Ectodermal cell (in vitro differentiated cells): ENCODE measurements at regions not wholly inside any gene's neighbourhood (a gene's known extent, or its start where the extent isn't known, plus 50 kb on each side); places are given as distances from the start of the nearest gene placed in this dataset.
"Not testable (repeated sequence)": the region's sequence is repeated elsewhere in the genome, so short reads cannot be mapped to it uniquely, and the experiment has no call there.

Experiments used
- H3K27ac ChIP-seq: 2 replicates; pipeline ENCODE4 v1.7.0; 2013; ENCODE audit warnings: mild to moderate bottlenecking, low read depth, low read length; ENCODE audit not compliant: insufficient read depth, poor library complexity, severe bottlenecking
- H3K27me3 ChIP-seq: 2 replicates; pipeline ENCODE4 v1.7.0; 2013; ENCODE audit warnings: mild to moderate bottlenecking, low read length; ENCODE audit not compliant: insufficient read depth, control insufficient read depth, poor library complexity, severe bottlenecking
- H3K36me3 ChIP-seq: one replicate; pipeline ENCODE4 v1.7.0; 2013; ENCODE audit warnings: low read length; ENCODE audit not compliant: control insufficient read depth, insufficient read depth
- H3K4me1 ChIP-seq: one replicate; pipeline ENCODE4 v1.7.0; 2013; ENCODE audit warnings: low read length; ENCODE audit not compliant: control insufficient read depth, insufficient read depth
- H3K4me3 ChIP-seq: 2 replicates; pipeline ENCODE4 v1.7.0; 2013; ENCODE audit warnings: low read depth, low read length, control low read depth; ENCODE audit not compliant: insufficient read depth
- H3K9me3 ChIP-seq: 2 replicates; pipeline ENCODE4 v1.7.0; 2013; ENCODE audit warnings: mild to moderate bottlenecking, low read length, moderate library complexity; ENCODE audit not compliant: control insufficient read depth
- WGBS, 2 experiments: methylation state at CpG; one replicate each; pipeline ENCODE4 v1.1.7; 2013; ENCODE audit warnings: missing lambda C conversion rate in 2 of 2; 5-methylcytosine and 5-hydroxymethylcytosine counted together

DNA sequence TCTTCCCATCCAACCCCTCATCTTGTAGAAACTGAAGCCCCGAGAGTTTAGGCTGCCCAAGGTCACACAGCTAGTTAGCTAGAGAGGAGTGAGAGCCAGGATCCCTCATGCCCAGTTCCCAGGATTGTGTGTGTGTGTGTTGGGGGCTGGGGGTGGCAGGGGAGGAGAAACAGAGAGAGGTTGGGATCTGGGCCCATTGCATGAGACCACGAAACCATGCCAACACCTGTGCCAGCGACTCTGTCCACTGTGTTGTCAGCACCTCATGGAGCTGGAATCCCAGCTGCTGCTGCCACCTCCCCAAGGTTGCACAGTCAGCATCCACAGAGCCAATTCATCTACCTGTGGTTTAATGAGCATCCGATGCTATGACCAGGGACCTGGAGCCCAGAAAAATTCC is 115.4 kb upstream of the ZC3H12A start:
- no peak overlapping the region for H3K27ac ChIP-seq
- WGBS, 2 experiments = 89 to 94% methylated on average over 4 of the region's 4 CpGs

DNA sequence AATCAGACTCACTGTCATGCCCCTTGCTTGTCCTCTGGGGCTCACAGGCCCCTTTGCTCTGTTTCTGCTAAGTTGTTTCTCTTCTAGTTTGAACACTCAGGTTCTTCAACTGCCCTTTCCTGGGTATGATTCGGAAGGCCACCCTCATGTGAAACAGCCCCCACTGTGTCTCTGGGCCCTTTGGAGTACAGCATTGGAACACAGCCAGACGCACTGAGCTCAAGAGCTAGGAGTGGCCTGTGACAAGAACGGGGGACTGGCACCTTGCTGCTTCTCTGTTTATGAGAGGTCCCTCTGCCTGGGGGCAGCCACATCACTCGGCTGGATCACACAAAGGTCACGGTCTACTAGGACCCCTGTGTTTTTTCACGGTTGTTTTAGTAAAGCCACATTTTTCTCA is 114.4 kb upstream of the ZC3H12A start:
- WGBS, 2 experiments = 80 to 84% methylated on average over 6 of the region's 6 CpGs
- H3K9me3 ChIP-seq = no peaks in the 10 kb centered on the region
- no peak overlapping the region for H3K27ac ChIP-seq
- H3K4me1 ChIP-seq = peaks cover 5% of the 10 kb centered on the region
- H3K36me3 ChIP-seq = no peaks in the 10 kb centered on the region
- H3K4me3 ChIP-seq = no peak overlapping the region
- H3K27me3 ChIP-seq = no peaks in the 10 kb centered on the region

More for the DNA sequence above, 115.4 kb upstream of the ZC3H12A start:
- Histone ChIP-seq H3K4me1 (peaks cover 5% of the 10 kb centered on the region), H3K36me3 (no peaks in the 10 kb centered on the region), H3K9me3 (no peaks in the 10 kb centered on the region), H3K27me3 (no peaks in the 10 kb centered on the region), H3K4me3 (no peak overlapping the region)

DNA sequence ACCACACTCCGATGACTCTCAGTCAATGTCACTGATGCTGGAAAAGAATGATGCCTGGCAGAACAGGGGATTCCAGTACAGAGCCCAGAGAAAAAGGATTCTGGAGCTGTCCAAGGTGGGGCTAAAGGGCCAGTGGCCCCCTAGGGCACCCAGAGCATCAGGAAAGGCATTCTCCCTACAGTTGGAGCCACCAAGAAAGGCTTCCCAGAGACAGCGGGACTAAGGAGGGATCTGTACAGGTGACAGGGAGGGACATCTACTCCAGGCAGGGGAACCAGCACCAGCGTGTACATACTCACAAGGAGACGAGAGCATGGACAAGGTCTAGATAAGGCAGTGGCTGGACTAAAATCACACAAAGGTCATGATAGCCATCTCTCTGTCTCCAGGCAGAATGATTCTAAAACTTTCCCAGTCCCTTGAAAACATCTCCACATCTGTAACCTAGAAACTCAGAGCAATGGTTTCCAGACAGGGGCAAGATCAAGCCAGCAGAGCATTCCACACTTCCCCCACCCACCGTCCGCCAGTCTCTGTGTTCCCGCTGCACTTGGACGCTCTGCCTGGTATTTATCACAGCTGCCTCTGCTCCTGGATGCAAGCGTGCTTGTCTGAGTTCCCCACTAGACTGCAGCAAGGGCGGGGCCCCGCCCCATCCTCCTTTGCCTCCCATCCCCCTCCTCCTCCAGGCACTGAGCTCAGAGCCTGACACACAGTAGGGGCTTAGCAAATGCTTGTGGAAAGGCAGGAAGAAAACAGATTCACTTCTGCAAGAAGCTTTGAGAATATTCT is 111.6 kb upstream of the ZC3H12A start:
- Histone ChIP-seq H3K4me3 (no peak overlapping the region), H3K36me3 (no peaks in the 10 kb centered on the region), H3K9me3 (no peaks in the 10 kb centered on the region), H3K27ac (no peak overlapping the region), H3K4me1 (peaks cover 5% of the 10 kb centered on the region), H3K27me3 (no peaks in the 10 kb centered on the region)
- 39 to 40% methylated on average over 11 of the region's 11 CpGs for WGBS, 2 experiments

DNA sequence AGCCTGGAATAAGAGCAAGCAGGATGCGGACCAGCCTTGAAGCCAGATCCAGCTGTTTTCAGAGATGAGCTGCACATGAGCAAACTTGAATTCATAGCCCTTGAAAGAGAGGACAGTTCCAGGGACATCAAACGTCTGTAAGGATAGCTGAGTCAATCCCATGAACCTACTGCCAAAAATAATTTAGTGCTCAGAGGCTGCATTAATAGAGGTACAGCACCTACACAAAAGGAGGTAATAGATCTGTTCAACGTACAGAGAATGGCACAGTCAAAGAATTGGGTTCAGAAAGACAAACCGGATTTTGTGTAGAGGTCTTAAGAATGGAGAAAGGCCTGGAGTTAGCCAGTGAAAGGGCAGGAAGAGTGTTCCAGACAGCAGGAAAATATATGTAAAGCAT is 110.8 kb upstream of the ZC3H12A start:
- Histone ChIP-seq H3K9me3 (no peaks in the 10 kb centered on the region), H3K4me1 (peaks cover 5% of the 10 kb centered on the region), H3K27me3 (no peaks in the 10 kb centered on the region), H3K27ac (no peak overlapping the region), H3K4me3 (no peak overlapping the region), H3K36me3 (no peaks in the 10 kb centered on the region)
- 79 to 81% methylated on average over 4 of the region's 4 CpGs for WGBS, 2 experiments

DNA sequence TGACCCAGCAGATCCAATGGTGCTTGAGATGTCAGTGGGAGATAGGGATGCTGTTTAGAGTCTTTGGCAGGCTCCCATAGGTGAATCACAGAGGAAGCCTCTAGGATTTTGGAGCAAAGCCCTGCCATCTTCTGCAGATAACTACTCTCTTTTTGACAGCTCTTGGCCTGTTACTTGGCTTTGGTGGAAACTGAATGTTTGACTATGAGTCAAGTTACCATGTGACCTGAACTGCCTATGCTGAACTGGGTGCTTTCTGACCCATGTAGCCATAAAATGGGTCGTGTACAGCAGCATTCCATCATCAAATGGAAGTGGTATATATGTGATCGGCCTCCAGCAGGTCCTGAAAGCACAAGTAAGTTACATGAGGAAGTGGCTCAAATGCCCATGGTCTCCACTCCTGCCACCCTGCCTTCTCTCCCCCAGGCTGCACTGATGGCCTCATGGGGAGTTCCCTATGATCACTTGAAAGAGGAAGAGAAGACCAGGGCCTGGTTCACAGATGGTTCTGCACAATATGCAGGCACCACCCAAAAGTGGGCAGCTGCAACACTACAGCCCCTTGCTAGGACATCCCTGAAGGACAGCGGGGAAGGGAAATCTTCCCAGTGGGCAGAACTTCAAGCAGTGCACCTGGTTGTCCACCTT is 105.6 kb upstream of the ZC3H12A start:
- not testable (repeated sequence) for H3K4me3 ChIP-seq, H3K9me3 ChIP-seq, H3K27me3 ChIP-seq, H3K36me3 ChIP-seq, H3K27ac ChIP-seq, H3K4me1 ChIP-seq
- WGBS, 2 experiments = 73 to 75% methylated on average over 3 of the region's 3 CpGs

DNA sequence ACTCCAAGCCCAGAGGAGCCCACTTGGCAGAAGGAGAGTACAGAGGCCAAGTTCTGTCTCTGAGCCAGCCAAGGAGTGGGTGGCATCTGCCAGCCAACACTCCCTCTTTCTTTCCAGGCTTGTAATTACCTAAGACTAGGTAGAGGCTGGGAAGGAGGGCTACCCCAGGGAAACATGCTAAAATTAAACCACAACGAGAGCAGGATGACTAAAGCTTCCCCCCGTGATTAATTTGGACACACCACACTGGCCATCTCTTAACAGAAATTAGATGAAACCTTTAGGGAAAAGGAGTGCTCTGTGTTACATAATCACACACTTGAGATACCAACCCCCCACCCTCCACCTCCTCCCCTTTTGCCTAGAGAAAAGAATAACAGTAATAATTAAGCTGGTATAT is 102.1 kb upstream of the ZC3H12A start:
- WGBS, 2 experiments = 89 to 100% methylated on average over 2 of the region's 2 CpGs
- H3K36me3 ChIP-seq = no peaks in the 10 kb centered on the region

DNA sequence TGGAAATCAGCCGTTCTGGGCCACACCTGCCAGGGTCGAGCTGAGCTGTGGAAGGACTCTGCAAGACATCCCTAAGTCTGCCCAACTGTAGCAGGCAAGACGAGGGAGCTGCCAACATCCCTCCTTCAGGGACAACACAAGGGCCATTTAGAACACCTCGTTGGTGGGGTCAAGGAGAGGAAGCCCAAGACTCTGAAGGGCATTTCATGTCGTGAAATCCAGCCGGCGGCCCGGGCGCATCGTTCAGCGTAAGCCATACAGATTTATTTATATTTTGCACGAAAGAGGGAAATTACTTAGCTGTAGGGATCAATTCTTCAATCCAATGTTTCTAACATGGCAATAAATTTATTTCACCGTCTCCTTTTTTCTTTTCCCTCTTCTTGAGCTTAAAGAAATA is 101.7 kb upstream of the ZC3H12A start:
- H3K36me3 ChIP-seq = no peaks in the 10 kb centered on the region
- no peaks in the 10 kb centered on the region for H3K4me1 ChIP-seq
- WGBS, 2 experiments = 90 to 92% methylated on average over 13 of the region's 13 CpGs
- no peak overlapping the region for H3K4me3 ChIP-seq
- H3K9me3 ChIP-seq = no peaks in the 10 kb centered on the region
- no peaks in the 10 kb centered on the region for H3K27me3 ChIP-seq
- H3K27ac ChIP-seq = no peak overlapping the region

More for the DNA sequence above, 102.1 kb upstream of the ZC3H12A start:
- Histone ChIP-seq H3K9me3 (no peaks in the 10 kb centered on the region), H3K4me1 (no peaks in the 10 kb centered on the region), H3K4me3 (no peak overlapping the region), H3K27ac (no peak overlapping the region), H3K27me3 (no peaks in the 10 kb centered on the region)

DNA sequence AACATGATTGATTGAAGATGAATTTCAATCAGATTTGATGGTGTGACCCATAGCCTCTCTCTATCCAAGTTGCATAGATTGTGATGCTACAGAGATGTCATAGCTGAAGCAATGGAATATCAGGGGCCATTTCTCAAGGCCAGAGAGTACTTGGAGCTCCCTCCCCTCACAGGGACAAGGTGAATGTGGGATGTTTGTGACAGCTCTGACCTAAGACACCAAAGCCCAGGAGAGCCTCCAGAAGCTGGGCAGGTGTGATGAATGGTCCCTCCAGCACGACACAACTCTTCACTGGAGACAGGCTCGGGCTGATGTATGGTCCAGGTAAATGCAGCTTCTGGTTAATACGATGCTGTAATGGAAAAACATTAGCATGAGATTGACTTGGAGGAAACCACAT is 101.0 kb upstream of the ZC3H12A start:
- WGBS, 2 experiments = 82 to 85% methylated on average over 3 of the region's 3 CpGs
- Histone ChIP-seq H3K36me3 (no peaks in the 10 kb centered on the region), H3K4me3 (no peak overlapping the region), H3K27me3 (no peaks in the 10 kb centered on the region), H3K27ac (no peak overlapping the region), H3K9me3 (no peaks in the 10 kb centered on the region), H3K4me1 (no peaks in the 10 kb centered on the region)

DNA sequence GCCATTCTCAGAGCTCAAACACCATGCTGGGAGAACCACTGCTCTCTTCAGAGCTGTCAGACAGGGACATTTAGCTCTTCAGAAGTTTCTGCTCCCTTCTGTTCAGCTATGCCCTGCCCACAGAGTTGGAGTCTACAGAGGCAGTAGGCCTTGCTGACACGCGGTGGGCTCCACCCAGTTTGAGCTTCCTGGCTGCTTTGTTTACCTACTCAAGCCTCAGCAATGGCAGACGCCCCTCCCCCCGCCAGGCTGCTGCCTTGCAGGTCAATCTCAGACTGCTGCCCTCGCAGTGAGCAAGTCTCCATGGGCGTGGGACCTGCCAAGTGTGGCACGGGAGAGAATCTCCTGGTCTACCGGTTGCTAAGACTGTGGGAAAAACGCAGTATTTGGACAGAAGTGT is 93.8 kb upstream of the ZC3H12A start:
- not testable (repeated sequence) for H3K9me3 ChIP-seq, H3K27ac ChIP-seq, H3K27me3 ChIP-seq, H3K4me3 ChIP-seq, H3K4me1 ChIP-seq, H3K36me3 ChIP-seq
- 69% methylated on average over 9 of the region's 9 CpGs for WGBS, 2 experiments

DNA sequence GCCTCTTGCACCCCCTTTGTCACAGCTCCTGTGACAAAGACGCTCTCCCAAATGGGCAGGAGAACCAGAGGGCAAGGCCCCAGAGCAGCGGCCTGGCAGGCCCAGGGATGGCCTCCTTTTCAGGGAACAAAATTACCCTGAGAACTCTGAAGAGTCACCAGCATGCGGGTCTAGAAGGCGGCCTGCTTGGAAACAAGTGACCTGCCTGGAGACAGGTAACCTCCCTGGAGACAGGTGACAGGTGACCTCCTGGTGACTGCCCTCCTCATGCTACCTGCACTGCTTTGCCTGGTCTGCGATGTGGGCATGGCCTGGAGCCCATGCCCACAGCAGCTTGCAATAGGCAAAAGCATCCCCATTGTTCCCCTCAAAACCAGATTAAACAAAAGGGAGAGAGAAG is 86.5 kb upstream of the ZC3H12A start:
- 93% methylated on average over 5 of the region's 5 CpGs for WGBS, 2 experiments
- no peaks in the 10 kb centered on the region for H3K27me3 ChIP-seq
- no peaks in the 10 kb centered on the region for H3K9me3 ChIP-seq
- no peaks in the 10 kb centered on the region for H3K36me3 ChIP-seq
- no peak overlapping the region for H3K4me3 ChIP-seq
- peaks cover 18% of the 10 kb centered on the region for H3K4me1 ChIP-seq
- no peak overlapping the region for H3K27ac ChIP-seq
